Esophagus muscularis mucosa (tissue), 4 donors: ENCODE measurements at regions not wholly inside any gene's neighbourhood (a gene's known extent, or its start where the extent isn't known, plus 50 kb on each side); places are given as distances from the start of the nearest gene placed in this dataset.

Experiments used
- DNase-seq: peaks from one replicate; pipeline ENCODE4 v3.0.0-alpha.2; 2017; ENCODE audit errors: extremely low spot score
- H3K27ac ChIP-seq, 4 donors: fragments of 200-600 bp; sonication (generic); replicated peaks in 1 of 4; 1 replicate in 3 of 4; 2 replicates in 1 of 4; pipeline ENCODE4 v1.5.1; 2016 to 2019; ENCODE audit warnings: mild to moderate bottlenecking in 1 of 4
- H3K27me3 ChIP-seq, 4 donors: fragments of 200-600 bp; sonication (generic); one replicate each; pipeline versions ENCODE4 v1.5.1 to v1.6.0; 2016 to 2019
- H3K36me3 ChIP-seq, 4 donors: fragments of 200-600 bp; sonication (generic); one replicate each; pipeline ENCODE4 v1.5.1; 2016 to 2019
- H3K4me1 ChIP-seq, 4 donors: fragments of 200-600 bp; sonication (generic); one replicate each; pipeline ENCODE4 v1.5.1; 2016 to 2019
- H3K4me3 ChIP-seq, 4 donors: fragments of 200-600 bp; sonication (generic); 1 replicate in 2 of 4; 2 replicates in 2 of 4; pipeline ENCODE4 v1.5.1; 2016 to 2019; ENCODE audit warnings: mild to moderate bottlenecking in 4 of 4, moderate library complexity in 1 of 4
- H3K9me3 ChIP-seq, 4 donors: fragments of 200-600 bp; sonication (generic); 1 replicate in 3 of 4; 2 replicates in 1 of 4; pipeline ENCODE4 v1.5.1; 2016 to 2019
- EP300 ChIP-seq: sonication (generic); formaldehyde crosslinking; IDR thresholded peaks from one replicate; pipeline ENCODE4 v1.6.1; 2017; ENCODE audit warnings: antibody characterized with exemption
- POLR2A ChIP-seq: fragments of 450-650 bp; IDR thresholded peaks from one replicate; pipeline ENCODE4 v1.6.1; 2017; ENCODE audit warnings: antibody characterized with exemption, moderate library complexity, mild to moderate bottlenecking, low read depth
- POLR2AphosphoS5 ChIP-seq, 2 donors: sonication (generic); formaldehyde crosslinking; IDR thresholded peaks; one replicate each; pipeline ENCODE4 v1.6.1; 2017; ENCODE audit warnings: antibody characterized with exemption in 2 of 2
- whole genome bisulfite sequencing: methylation state at CpG from one replicate; pipeline ENCODE4 v1.1.5; 2018; 5-methylcytosine and 5-hydroxymethylcytosine counted together
- intact Hi-C: fragments of 100-400 bp; cut with DNase I; formaldehyde crosslinking; loops from one replicate; pipeline ENCODE4 v1.15.1; 2023
- TF ChIP-seq, protein P1 (sequence below), 3 experiments: fragments of 200-600 bp in 2 of 3; fragments of 450-650 bp in 1 of 3; sonication (generic) in 2 of 3; IDR thresholded peaks; one replicate each; pipeline ENCODE4 v1.5.1; 2017 to 2019; ENCODE audit warnings: antibody characterized with exemption in 3 of 3, mild to moderate bottlenecking in 2 of 3, moderate library complexity in 1 of 3

DNA sequence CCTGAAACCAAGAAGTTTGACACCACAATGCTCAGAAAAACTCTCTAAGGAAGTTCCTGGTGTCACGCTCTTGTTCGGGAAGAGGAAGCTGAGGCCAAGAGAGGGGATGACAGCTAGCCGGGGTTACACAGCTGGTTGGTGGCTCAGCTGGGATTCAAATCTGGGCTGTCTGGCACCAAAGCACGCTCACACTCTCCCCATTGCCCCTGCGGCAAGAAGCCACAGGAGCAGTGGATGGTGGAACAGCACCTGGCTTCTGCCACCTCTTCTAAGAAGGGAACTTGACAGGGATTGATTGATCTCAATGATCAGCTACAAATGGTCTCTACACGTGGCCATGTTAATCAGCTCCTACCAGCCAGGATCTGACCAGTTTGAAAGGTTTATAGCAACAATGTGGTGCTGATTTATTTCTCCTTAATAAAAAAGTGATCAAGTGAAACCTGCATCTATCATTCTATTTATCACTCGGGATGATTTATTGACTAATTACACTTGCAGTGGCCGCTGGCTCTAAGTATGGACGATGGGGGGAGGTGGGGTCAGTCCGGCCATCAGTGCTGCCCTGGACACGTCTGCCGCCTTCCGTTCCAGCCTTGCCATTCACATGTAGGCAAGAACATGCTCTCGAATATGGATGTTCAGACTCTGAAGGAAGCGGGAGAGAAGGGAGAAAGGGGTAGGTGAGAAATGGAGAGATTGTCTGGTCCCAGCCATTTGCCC lies 71.9 kb upstream of the TOP1 start:
- no peaks in the 10 kb centered on the region for H3K36me3 ChIP-seq
- H3K27me3 ChIP-seq, result peaks cover 0 to 33% (median 0%) of the 10 kb centered on the region in 4 donors
- H3K27ac ChIP-seq, result no peak overlapping the region
- peaks cover 0 to 3% (median 0%) of the 10 kb centered on the region in 4 donors for H3K4me1 ChIP-seq
- TF ChIP-seq POLR2A (no peak), EP300 (no peak), POLR2AphosphoS5 (IDR thresholded peaks at IDR 0.05) (no peak)
- TF ChIP-seq, protein P1, sequence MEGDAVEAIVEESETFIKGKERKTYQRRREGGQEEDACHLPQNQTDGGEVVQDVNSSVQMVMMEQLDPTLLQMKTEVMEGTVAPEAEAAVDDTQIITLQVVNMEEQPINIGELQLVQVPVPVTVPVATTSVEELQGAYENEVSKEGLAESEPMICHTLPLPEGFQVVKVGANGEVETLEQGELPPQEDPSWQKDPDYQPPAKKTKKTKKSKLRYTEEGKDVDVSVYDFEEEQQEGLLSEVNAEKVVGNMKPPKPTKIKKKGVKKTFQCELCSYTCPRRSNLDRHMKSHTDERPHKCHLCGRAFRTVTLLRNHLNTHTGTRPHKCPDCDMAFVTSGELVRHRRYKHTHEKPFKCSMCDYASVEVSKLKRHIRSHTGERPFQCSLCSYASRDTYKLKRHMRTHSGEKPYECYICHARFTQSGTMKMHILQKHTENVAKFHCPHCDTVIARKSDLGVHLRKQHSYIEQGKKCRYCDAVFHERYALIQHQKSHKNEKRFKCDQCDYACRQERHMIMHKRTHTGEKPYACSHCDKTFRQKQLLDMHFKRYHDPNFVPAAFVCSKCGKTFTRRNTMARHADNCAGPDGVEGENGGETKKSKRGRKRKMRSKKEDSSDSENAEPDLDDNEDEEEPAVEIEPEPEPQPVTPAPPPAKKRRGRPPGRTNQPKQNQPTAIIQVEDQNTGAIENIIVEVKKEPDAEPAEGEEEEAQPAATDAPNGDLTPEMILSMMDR (IDR thresholded peaks at IDR 0.05), result no peak
- H3K9me3 ChIP-seq, result peaks cover 0 to 7% (median 2%) of the 10 kb centered on the region in 4 donors
- WGBS, result 54% methylated on average over 15 of the region's 15 CpGs
- no peak overlapping the region for H3K4me3 ChIP-seq
- intact Hi-C loops, result no loop called here
- DNase-seq, result peak; percentile 82

DNA sequence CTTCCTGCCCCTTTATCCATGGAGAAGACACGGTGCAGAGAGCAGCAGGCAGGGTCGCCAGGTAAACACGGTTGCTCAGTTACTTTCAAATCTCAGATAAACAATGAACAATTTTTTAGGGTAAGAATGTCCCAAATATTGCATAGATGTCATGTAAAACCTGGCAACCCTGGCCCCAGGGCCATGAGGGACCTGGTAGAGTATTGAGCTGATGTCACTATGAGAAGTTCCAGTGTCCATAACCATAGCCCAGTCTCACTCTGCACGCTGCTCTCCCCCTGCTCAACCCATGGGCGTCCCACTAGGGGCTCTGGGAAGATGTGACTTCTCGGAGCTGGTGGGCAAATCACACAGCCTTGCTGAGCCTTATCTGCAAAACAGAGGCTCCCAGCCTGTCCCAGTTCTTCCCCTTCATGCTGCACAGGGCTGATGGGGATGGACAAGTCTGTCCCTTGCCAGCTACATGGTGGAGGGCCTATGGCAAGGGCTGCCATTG lies 71.3 kb upstream of the TOP1 start:
- no peaks in the 10 kb centered on the region for H3K36me3 ChIP-seq
- TF ChIP-seq, protein P1 (IDR thresholded peaks at IDR 0.05), result no peak
- TF ChIP-seq POLR2A (no peak), EP300 (no peak), POLR2AphosphoS5 (IDR thresholded peaks at IDR 0.05) (no peak)
- peak; percentile 90 for DNase-seq
- 91% methylated on average over 6 of the region's 6 CpGs for WGBS
- no peak overlapping the region for H3K27ac ChIP-seq
- H3K4me3 ChIP-seq, result no peak overlapping the region
- intact Hi-C loops, result no loop called here
- peaks cover 0 to 3% (median 0%) of the 10 kb centered on the region in 4 donors for H3K4me1 ChIP-seq
- H3K9me3 ChIP-seq, result peaks cover 0 to 7% (median 2%) of the 10 kb centered on the region in 4 donors
- peaks cover 0 to 27% (median 0%) of the 10 kb centered on the region in 4 donors for H3K27me3 ChIP-seq

GRCh38 chr20:40958598-40958997 lies 70.0 kb upstream of the TOP1 start:
- TF ChIP-seq POLR2AphosphoS5 (IDR thresholded peaks at IDR 0.05) (no peak), EP300 (no peak), POLR2A (no peak)
- TF ChIP-seq, protein P1 (IDR thresholded peaks at IDR 0.05), result no peak
- WGBS, result 61% methylated on average over 4 of the region's 4 CpGs
- intact Hi-C loops, result no loop called here

GRCh38 chr20:40959325-40960092 lies 69.1 kb upstream of the TOP1 start:
- TF ChIP-seq, protein P1 (IDR thresholded peaks at IDR 0.05), result no peak
- TF ChIP-seq EP300 (no peak), POLR2AphosphoS5 (IDR thresholded peaks at IDR 0.05) (no peak), POLR2A (no peak)
- Histone ChIP-seq H3K36me3 (no peaks in the 10 kb centered on the region), H3K27me3 (peaks cover 0 to 14% (median 0%) of the 10 kb centered on the region in 4 donors), H3K4me1 (peaks cover 0 to 5% (median 2%) of the 10 kb centered on the region in 4 donors), H3K27ac (no peak overlapping the region), H3K4me3 (no peak overlapping the region), H3K9me3 (no peaks in the 10 kb centered on the region)
- WGBS, result 82% methylated on average over 6 of the region's 6 CpGs
- peak; percentile 47 for DNase-seq
- intact Hi-C loops, result loop anchor here (5.0 to 10.0 kb wide), 3 partner anchors 385 to 1692 kb away; partner anchors contain the start of gene LPIN3

More at GRCh38 chr20:40958598-40958997, 70.0 kb upstream of the TOP1 start:
- Histone ChIP-seq H3K4me1 (peaks cover 0 to 5% (median 2%) of the 10 kb centered on the region in 4 donors), H3K36me3 (no peaks in the 10 kb centered on the region), H3K27ac (no peak overlapping the region), H3K9me3 (peaks cover 0 to 5% (median 2%) of the 10 kb centered on the region in 4 donors), H3K4me3 (no peak overlapping the region), H3K27me3 (peaks cover 0 to 20% (median 0%) of the 10 kb centered on the region in 4 donors)
- DNase-seq, result peak; percentile 75
